Astrocyte (in vitro differentiated cells and primary cell): ENCODE measurements at regions not wholly inside any gene's neighbourhood (a gene's known extent, or its start where the extent isn't known, plus 50 kb on each side); places are given as distances from the start of the nearest gene placed in this dataset.

ENCODE experiments used
- DNase-seq: peaks from one replicate; pipeline ENCODE4 v3.0.0-alpha.2; 2010; ENCODE audit warnings: low read depth
- FAIRE-seq: peaks from 2 replicates; lab custom pipeline; 2011; peaks lifted over from hg19 to GRCh38; lab: Jason Lieb, UNC
- H2AFZ ChIP-seq: 2 replicates; pipeline ENCODE4 v1.6.0; 2012; ENCODE audit warnings: low read depth, low read length, inconsistent platforms
- H3K27ac ChIP-seq: 2 replicates; pipeline ENCODE4 v1.5.1; 2011; ENCODE audit warnings: low read depth, low read length, inconsistent platforms
- H3K27me3 ChIP-seq: 2 replicates; pipeline ENCODE4 v1.6.0; 2011; ENCODE audit warnings: low read length, inconsistent platforms; ENCODE audit not compliant: insufficient read depth
- H3K36me3 ChIP-seq: 2 replicates; pipeline ENCODE4 v1.5.1; 2011; ENCODE audit warnings: low read length, inconsistent platforms; ENCODE audit not compliant: insufficient read depth
- H3K4me1 ChIP-seq: 2 replicates; pipeline ENCODE4 v1.5.1; 2011; ENCODE audit warnings: low read length, inconsistent platforms; ENCODE audit not compliant: insufficient read depth
- H3K4me2 ChIP-seq: 2 replicates; pipeline ENCODE4 v1.6.0; 2012; ENCODE audit warnings: low read length, inconsistent platforms
- H3K4me3 ChIP-seq: 2 replicates; pipeline ENCODE4 v1.5.1; 2011; ENCODE audit warnings: low read depth, mild to moderate bottlenecking, low read length, inconsistent platforms; ENCODE audit not compliant: insufficient read depth
- H3K79me2 ChIP-seq: 2 replicates; pipeline ENCODE4 v1.6.0; 2012; ENCODE audit warnings: mild to moderate bottlenecking, low read length, inconsistent platforms; ENCODE audit not compliant: insufficient read depth
- H3K9ac ChIP-seq: 2 replicates; pipeline ENCODE4 v1.6.0; 2012; ENCODE audit warnings: mild to moderate bottlenecking, low read length, inconsistent platforms
- H3K9me3 ChIP-seq: 2 replicates; pipeline ENCODE4 v1.5.1; 2012; ENCODE audit warnings: low read depth, mild to moderate bottlenecking, low read length, inconsistent platforms; ENCODE audit not compliant: insufficient read depth
- H4K20me1 ChIP-seq: 2 replicates; pipeline ENCODE4 v1.6.0; 2012; ENCODE audit warnings: low read length, inconsistent platforms; ENCODE audit not compliant: insufficient read depth
- H3K27ac Mint-ChIP-seq: one replicate; pipeline ENCODE4 v1.8.0; 2021; ENCODE audit warnings: mild to moderate bottlenecking, mixed read lengths; ENCODE audit not compliant: unreplicated experiment
- H3K27me3 Mint-ChIP-seq: one replicate; pipeline ENCODE4 v1.8.0; 2021; ENCODE audit warnings: low read depth, mixed read lengths; ENCODE audit not compliant: unreplicated experiment
- H3K36me3 Mint-ChIP-seq: one replicate; pipeline ENCODE4 v1.8.0; 2021; ENCODE audit warnings: low read depth, mixed read lengths; ENCODE audit not compliant: unreplicated experiment
- H3K4me1 Mint-ChIP-seq: one replicate; pipeline ENCODE4 v1.8.0; 2021; ENCODE audit warnings: low read depth, mixed read lengths; ENCODE audit not compliant: unreplicated experiment
- H3K4me3 Mint-ChIP-seq: one replicate; pipeline ENCODE4 v1.8.0; 2021; ENCODE audit warnings: mild to moderate bottlenecking, moderate library complexity, mixed read lengths; ENCODE audit not compliant: unreplicated experiment
- H3K9me3 Mint-ChIP-seq: one replicate; pipeline ENCODE4 v1.8.0; 2021; ENCODE audit warnings: mild to moderate bottlenecking, mixed read lengths; ENCODE audit not compliant: unreplicated experiment
- CTCF ChIP-seq: IDR thresholded peaks from 2 replicates; pipeline ENCODE4 v1.5.1; 2011; ENCODE audit warnings: low read depth, mild to moderate bottlenecking, inconsistent platforms, low read length, moderate library complexity; ENCODE audit not compliant: insufficient read depth
- EZH2 ChIP-seq: IDR thresholded peaks from 2 replicates; pipeline ENCODE4 v1.6.1; 2012; ENCODE audit warnings: mild to moderate bottlenecking, low read length, inconsistent platforms; ENCODE audit not compliant: insufficient read depth

DNA sequence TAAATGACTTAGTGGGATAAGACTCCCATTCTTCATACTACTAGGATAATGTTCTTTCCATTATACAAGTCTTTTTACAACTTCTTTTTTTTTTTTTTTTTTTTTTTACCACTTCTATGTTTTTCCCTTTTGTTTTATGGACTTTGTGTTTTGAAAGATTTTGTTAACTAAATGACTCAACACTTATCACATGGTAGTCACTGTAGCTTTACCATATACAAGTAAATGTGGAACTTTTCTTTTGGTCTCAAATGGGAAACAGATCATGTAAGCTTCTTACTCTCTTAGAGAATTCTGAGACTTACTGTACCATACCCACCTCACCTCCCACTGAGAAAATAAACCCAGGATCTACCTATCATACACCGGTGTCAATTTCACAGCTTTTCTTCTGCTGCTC lies 590.3 kb upstream of the CDH2 start:
- Mint-ChIP-seq H3K36me3 (no peaks in the 10 kb centered on the region), H3K27me3 (no peaks in the 10 kb centered on the region), H3K4me1 (peaks cover 22% of the 10 kb centered on the region), H3K27ac (peak overlapping the region; percentile 44), H3K9me3 (no peaks in the 10 kb centered on the region), H3K4me3 (no peak overlapping the region)
- no peaks in the 10 kb centered on the region for H4K20me1 ChIP-seq
- TF ChIP-seq CTCF: no peak
- TF ChIP-seq EZH2: no peak
- no peaks in the 10 kb centered on the region for H3K36me3 ChIP-seq
- no peaks in the 10 kb centered on the region for H3K27me3 ChIP-seq
- no peak overlapping the region for H2AFZ ChIP-seq
- DNase-seq (no peak), FAIRE-seq (no peak)
- peak overlapping the region; percentile 26 for H3K4me2 ChIP-seq
- H3K4me3 ChIP-seq: no peak overlapping the region
- H3K4me1 ChIP-seq: peaks cover 10% of the 10 kb centered on the region
- no peaks in the 10 kb centered on the region for H3K9me3 ChIP-seq
- no peak overlapping the region for H3K9ac ChIP-seq
- no peak overlapping the region for H3K27ac ChIP-seq
- H3K79me2 ChIP-seq: no peaks in the 10 kb centered on the region

GRCh38 chr18:28766721-28767120 lies 589.8 kb upstream of the CDH2 start:
- Histone ChIP-seq H4K20me1 (no peaks in the 10 kb centered on the region), H3K9me3 (no peaks in the 10 kb centered on the region), H3K27me3 (no peaks in the 10 kb centered on the region), H3K27ac (no peak overlapping the region), H2AFZ (no peak overlapping the region), H3K4me2 (no peak overlapping the region), H3K4me1 (peaks cover 10% of the 10 kb centered on the region), H3K79me2 (no peaks in the 10 kb centered on the region), H3K9ac (no peak overlapping the region), H3K36me3 (no peaks in the 10 kb centered on the region), H3K4me3 (no peak overlapping the region)
- TF ChIP-seq CTCF: no peak
- Mint-ChIP-seq H3K4me3 (no peak overlapping the region), H3K4me1 (peaks cover 22% of the 10 kb centered on the region), H3K27me3 (no peaks in the 10 kb centered on the region), H3K27ac (no peak overlapping the region), H3K36me3 (no peaks in the 10 kb centered on the region), H3K9me3 (no peaks in the 10 kb centered on the region)
- FAIRE-seq (no peak), DNase-seq (no peak)

- no peak overlapping the region for H3K9ac ChIP-seq
- no peak overlapping the region for H2AFZ ChIP-seq
- DNase-seq (peak; percentile 30), FAIRE-seq (no peak)
- TF ChIP-seq EZH2 (no peak), CTCF (no peak)
- no peak overlapping the region for H3K4me3 ChIP-seq
- no peaks in the 10 kb centered on the region for H3K27me3 Mint-ChIP-seq
- H3K27ac ChIP-seq: no peak overlapping the region
- H3K4me1 ChIP-seq: peaks cover 10% of the 10 kb centered on the region
- H3K36me3 Mint-ChIP-seq: no peaks in the 10 kb centered on the region
- no peaks in the 10 kb centered on the region for H3K9me3 ChIP-seq
- no peaks in the 10 kb centered on the region for H3K27me3 ChIP-seq
- H4K20me1 ChIP-seq: no peaks in the 10 kb centered on the region
- no peaks in the 10 kb centered on the region for H3K9me3 Mint-ChIP-seq
- H3K27ac Mint-ChIP-seq: no peak overlapping the region
- H3K4me3 Mint-ChIP-seq: no peak overlapping the region
- H3K4me2 ChIP-seq: no peak overlapping the region
- no peaks in the 10 kb centered on the region for H3K79me2 ChIP-seq
- H3K36me3 ChIP-seq: no peaks in the 10 kb centered on the region
- peaks cover 22% of the 10 kb centered on the region for H3K4me1 Mint-ChIP-seq
Measured at GRCh38 chr18:28766027-28766426, 589.1 kb upstream of the CDH2 start.
